ENCODE measurements at regions not wholly inside any gene's neighbourhood (a gene's known extent, or its start where the extent isn't known, plus 50 kb on each side); places are given as distances from the start of the nearest gene placed in this dataset.

- Mint-ChIP-seq H3K36me3 (peaks cover 6% of the 10 kb centered on the region), H3K27me3 (ENCODE audit: low read depth) (no peaks in the 10 kb centered on the region), H3K4me1 (peaks cover 12% of the 10 kb centered on the region), H3K27ac (no peak overlapping the region), H3K4me3 (no peak overlapping the region), H3K9me3 (peaks cover 6% of the 10 kb centered on the region)
- TF ChIP-seq CTCF (IDR thresholded peaks at IDR 0.05; ENCODE audit: unreplicated experiment): no peak
- DNase-seq (ENCODE audit: low spot score in 2 of 2, unreplicated experiment in 2 of 2): no peak
Measured at GRCh38 chr13:22979952-22980351, 200.8 kb upstream of the SGCG start.

GRCh38 chr13:22980936-22981335 lies 199.8 kb upstream of the SGCG start:
- DNase-seq (ENCODE audit: low spot score in 2 of 2, unreplicated experiment in 2 of 2): no peak
- H3K27ac Mint-ChIP-seq: no peak overlapping the region

GRCh38 chr13:22993148-22993547 lies 187.6 kb upstream of the SGCG start:
- Mint-ChIP-seq H3K36me3 (no peaks in the 10 kb centered on the region), H3K9me3 (peaks cover 5% of the 10 kb centered on the region), H3K27me3 (ENCODE audit: low read depth) (no peaks in the 10 kb centered on the region), H3K4me1 (peaks cover 2% of the 10 kb centered on the region), H3K4me3 (no peak overlapping the region), H3K27ac (no peak overlapping the region)
- no peak for TF ChIP-seq CTCF (IDR thresholded peaks at IDR 0.05; ENCODE audit: unreplicated experiment)
- no peak for DNase-seq (ENCODE audit: low spot score in 2 of 2, unreplicated experiment in 2 of 2)

More at GRCh38 chr13:22980936-22981335, 199.8 kb upstream of the SGCG start:
- Mint-ChIP-seq H3K36me3 (peaks cover 6% of the 10 kb centered on the region), H3K27me3 (ENCODE audit: low read depth) (no peaks in the 10 kb centered on the region), H3K9me3 (peaks cover 13% of the 10 kb centered on the region), H3K4me1 (peaks cover 10% of the 10 kb centered on the region), H3K4me3 (no peak overlapping the region)
- no peak for TF ChIP-seq CTCF (IDR thresholded peaks at IDR 0.05; ENCODE audit: unreplicated experiment)

GRCh38 chr13:23003446-23003845 lies 177.3 kb upstream of the SGCG start:
- TF ChIP-seq CTCF (IDR thresholded peaks at IDR 0.05; ENCODE audit: unreplicated experiment): no peak
- Mint-ChIP-seq H3K27me3 (ENCODE audit: low read depth) (no peaks in the 10 kb centered on the region), H3K4me1 (peaks cover 36% of the 10 kb centered on the region), H3K9me3 (peaks cover 25% of the 10 kb centered on the region), H3K36me3 (peaks cover 9% of the 10 kb centered on the region), H3K27ac (peak overlapping the region; percentile 56), H3K4me3 (no peak overlapping the region)
- no peak for DNase-seq (ENCODE audit: low spot score in 2 of 2, unreplicated experiment in 2 of 2)

- Mint-ChIP-seq H3K27ac (peak overlapping the region; percentile 94), H3K9me3 (peaks cover 11% of the 10 kb centered on the region)
- no peak for TF ChIP-seq CTCF (IDR thresholded peaks at IDR 0.05; ENCODE audit: unreplicated experiment)
Measured at GRCh38 chr13:23007426-23007825, 173.4 kb upstream of the SGCG start.

GRCh38 chr13:23018143-23018542 lies 162.6 kb upstream of the SGCG start:
- Mint-ChIP-seq H3K27ac (no peak overlapping the region), H3K9me3 (peaks cover 19% of the 10 kb centered on the region), H3K27me3 (ENCODE audit: low read depth) (no peaks in the 10 kb centered on the region), H3K36me3 (peaks cover 3% of the 10 kb centered on the region), H3K4me1 (peaks cover 2% of the 10 kb centered on the region), H3K4me3 (no peak overlapping the region)
- TF ChIP-seq CTCF (IDR thresholded peaks at IDR 0.05; ENCODE audit: unreplicated experiment): no peak
- no peak for DNase-seq (ENCODE audit: low spot score in 2 of 2, unreplicated experiment in 2 of 2)

More at GRCh38 chr13:23007426-23007825, 173.4 kb upstream of the SGCG start:
- Mint-ChIP-seq H3K36me3 (peaks cover 5% of the 10 kb centered on the region), H3K27me3 (ENCODE audit: low read depth) (no peaks in the 10 kb centered on the region), H3K4me3 (no peak overlapping the region), H3K4me1 (peaks cover 52% of the 10 kb centered on the region)
- peak in 1 of 2 experiments; percentile 52 for DNase-seq (ENCODE audit: low spot score in 2 of 2, unreplicated experiment in 2 of 2)

All from mesothelial cell of epicardium (in vitro differentiated cells).